HUDEP-2 (cell line): ENCODE measurements at regions not wholly inside any gene's neighbourhood (a gene's known extent, or its start where the extent isn't known, plus 50 kb on each side); places are given as distances from the start of the nearest gene placed in this dataset.

ENCODE experiments used
- DNase-seq, 76 experiments: peaks; one replicate each; lab custom pipeline; 2025; ENCODE audit not compliant: unreplicated experiment in 76 of 76; lab: John Stamatoyannopoulos, UW

GRCh38 chr12:67832155-67832554, 157.1 kb upstream of the IFNG-AS1 start:
- DNase-seq = no peak

DNA sequence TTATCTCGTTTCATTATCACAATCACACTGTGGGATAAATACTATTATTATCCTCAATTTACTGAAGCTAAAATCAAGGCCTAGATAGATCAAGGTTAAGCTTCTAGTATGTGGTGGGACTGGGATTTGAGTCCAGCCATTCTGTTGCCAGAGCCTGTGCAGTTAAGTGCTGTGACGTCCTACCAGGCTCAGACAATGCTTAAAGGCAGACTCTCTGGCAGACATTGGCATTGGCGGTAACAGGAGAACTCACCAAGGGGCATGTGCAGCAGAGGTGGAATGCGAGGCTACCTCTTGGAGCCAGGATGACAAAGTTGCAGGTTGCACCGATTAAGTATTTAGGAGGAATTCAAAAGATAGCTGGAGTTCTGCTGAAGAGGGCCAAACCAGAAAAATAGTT, 155.6 kb upstream of the IFNG-AS1 start:
- DNase-seq = no peak

- no peak for DNase-seq
Measured at GRCh38 chr12:67837876-67838275, 151.4 kb upstream of the IFNG-AS1 start.

- DNase-seq = no peak
Measured at GRCh38 chr12:67842124-67842523, 147.1 kb upstream of the IFNG-AS1 start.

DNA sequence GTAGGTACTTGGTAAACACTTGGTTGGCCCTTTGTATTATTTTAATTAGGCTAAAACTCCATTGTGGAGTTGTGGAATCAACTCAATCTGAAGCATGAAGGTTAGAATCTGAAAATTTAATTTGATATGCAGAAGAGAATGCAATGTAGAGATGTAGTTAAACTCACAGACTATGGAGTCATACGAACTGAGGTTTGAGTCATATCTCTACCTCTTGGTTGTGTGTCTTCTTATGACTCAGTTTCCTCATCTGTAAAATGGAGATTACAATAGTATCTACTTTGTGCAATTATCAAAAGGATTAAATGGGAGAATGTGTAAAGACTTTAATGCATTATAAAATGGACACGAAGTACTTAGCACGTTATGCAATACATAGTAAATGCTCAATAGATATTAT, 146.0 kb upstream of the IFNG-AS1 start:
- DNase-seq = no peak

DNA sequence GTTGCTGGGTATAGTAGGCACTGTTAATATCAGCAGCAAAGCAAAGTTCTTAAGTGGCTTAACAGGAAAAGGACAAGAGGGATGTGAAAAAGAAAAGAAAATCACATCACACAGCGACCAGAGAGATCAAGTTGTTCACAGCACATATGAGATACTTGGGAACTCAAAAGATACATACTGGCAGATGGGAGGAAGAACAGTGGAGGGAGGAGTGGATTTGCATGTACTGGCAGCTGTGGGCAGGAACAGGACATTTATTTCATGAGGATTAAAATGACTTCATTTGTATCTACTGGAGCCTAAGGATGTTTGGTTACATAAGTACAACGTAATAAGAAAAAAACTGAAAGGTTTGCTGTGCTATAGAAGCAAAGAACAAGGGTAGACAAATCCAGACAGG, 136.5 kb upstream of the IFNG-AS1 start:
- DNase-seq = no peak

- no peak for DNase-seq
Measured at GRCh38 chr12:67853204-67853603, 136.0 kb upstream of the IFNG-AS1 start.

GRCh38 chr12:67854351-67854750, 134.9 kb upstream of the IFNG-AS1 start:
- no peak for DNase-seq

GRCh38 chr12:67855103-67855502, 134.1 kb upstream of the IFNG-AS1 start:
- no peak for DNase-seq

DNA sequence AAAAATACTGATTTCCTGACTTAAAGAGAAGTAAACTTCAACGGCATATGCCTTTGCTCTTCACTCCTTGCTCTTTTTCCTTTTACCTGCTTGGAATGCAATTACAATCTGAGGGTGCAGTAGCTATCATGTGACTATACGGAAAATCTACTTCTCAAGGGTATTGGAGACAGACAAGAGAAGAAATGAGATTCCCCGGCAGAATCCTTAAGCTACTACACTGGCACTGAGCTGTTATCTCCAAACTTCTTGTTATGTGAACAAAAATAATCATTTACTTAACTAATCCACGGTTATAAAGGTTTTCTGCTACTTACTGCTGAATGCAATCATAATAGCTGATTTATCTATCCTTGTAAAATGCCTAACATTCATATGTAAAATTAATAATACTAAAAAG, 118.0 kb upstream of the IFNG-AS1 start:
- DNase-seq = no peak

DNA sequence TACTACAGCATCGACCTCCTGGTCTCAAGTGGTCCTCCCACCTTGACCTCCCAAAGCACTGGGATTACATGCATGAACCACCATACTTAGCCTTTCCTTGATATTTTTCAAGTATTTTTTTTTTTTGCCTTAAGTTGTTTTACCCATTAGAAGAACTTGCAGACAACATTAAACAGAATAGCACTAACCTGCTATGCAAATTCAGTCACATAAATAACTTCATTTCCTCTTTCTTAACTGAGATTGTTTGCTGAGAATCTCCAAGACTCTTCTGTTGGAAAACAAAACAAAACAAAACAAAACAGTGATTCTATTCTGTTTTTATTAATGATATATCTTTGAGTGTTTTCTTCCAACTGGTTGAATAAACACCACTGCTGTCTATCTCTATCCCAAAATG, 115.9 kb upstream of the IFNG-AS1 start:
- DNase-seq = no peak

GRCh38 chr12:67876305-67876915, 112.8 kb upstream of the IFNG-AS1 start:
- DNase-seq = no peak

- DNase-seq = no peak
Measured at GRCh38 chr12:67877727-67878126, 111.5 kb upstream of the IFNG-AS1 start.

DNA sequence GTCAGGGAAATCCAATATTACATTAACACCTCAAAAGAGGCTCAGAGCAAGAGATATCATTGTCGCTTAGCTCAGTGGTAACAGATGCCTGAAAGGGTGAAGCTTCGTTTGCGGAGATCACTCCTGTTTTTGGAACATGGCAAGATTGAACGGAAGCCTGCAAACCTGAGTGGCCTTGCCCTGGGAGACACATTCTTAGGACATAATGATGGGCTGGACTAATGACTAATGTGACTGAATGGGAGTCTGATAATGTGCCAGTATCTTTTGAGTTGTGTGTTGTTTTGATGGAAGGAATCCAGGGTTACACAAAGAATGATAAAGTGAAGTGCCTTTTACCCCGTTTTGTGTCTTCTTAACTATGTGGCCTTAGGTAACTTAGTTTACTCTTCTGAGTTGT, 109.3 kb upstream of the IFNG-AS1 start:
- DNase-seq = no peak

GRCh38 chr12:67881565-67881964, 107.7 kb upstream of the IFNG-AS1 start:
- DNase-seq = no peak

DNA sequence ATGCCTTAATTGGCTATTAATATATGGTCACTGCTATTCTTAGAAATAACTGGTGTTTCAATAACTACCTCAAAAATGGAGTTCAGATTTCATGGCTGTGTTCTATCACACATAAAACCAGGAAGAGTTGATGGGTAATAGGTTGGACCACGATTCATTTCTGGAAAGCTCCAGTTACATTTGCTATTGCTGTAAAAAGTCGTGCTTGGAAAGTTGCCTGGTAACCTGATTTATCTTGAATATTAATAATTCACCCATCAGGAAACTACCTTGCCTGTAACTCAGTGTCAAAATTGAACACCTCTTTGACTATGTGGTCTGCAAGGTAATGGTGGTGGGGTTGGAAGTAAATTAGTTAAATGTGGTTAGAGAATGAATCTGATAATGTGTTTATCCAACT, 104.7 kb upstream of the IFNG-AS1 start:
- no peak for DNase-seq

DNA sequence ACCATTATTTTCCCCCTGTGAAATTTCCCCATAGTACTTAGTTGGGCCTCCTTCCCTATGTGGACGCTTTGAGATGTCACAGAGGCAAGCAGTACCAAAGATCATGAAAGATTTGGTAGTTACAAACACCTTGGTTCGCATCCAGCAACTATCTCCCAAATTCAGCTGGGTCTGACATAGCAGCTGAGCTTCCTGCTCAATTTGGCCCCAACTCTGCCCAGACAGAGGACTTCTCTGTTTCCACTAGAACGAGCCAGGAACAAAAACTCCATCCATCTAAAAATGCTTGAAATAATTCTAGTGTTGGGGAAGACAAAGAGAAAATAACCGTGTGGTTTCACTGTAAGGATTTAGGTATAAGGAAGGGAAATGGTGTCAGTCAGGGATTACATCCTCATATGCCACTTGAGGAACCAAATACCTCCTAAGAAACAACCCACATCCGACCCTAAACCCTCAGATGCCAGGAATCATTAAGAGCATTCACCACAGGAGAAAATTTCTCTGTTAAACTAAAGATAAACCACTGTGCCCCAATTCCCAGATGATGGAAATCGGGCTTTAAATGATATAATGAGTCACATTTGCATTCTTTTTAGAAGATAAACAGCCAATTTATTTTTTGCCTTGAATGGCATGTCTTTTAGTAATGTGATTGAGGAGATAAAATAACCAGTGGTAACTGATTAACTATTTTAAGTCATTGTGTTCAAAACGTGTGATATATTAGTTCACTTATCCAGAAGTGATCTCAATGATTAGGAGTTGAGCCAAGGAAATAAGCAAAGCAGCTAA, 103.7 kb upstream of the IFNG-AS1 start:
- DNase-seq = no peak

DNA sequence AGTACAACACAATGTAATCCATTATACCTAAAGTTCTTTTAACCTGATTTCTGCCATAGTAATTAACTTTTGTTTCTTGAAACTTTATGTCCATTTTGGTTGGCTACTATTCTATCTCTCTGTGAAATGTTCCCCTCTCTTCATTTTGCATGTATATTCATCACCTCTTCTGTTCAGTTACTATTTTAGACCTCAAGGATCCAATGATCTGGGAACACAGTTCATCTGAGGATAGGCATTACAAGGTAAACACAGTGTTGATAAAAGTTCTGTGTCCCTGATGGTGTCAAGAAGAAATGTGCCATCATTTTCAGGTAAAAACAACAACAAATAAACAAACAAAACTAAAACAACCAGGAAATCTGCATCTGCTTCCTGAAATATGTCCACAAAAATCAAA, 102.2 kb upstream of the IFNG-AS1 start:
- no peak for DNase-seq

DNA sequence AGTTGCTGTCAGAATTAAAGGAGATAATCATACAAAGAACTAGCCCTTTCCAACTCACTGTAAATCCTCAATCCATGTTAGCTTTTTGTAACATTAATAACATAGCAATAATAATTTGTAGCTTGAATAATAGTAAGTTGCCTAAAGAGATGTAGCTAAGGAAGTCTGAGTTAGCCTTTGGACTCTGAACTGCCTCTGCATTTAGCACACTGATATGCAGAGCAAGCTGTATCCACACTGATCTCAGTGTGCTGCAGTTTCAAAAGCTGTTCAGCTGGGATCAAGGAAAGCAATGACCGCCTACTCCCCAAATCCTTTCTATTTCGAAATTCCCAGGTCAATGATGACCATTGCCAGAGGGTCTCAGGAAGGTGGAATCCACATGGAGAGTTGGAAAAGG, 99.3 kb upstream of the IFNG-AS1 start:
- DNase-seq = no peak

DNA sequence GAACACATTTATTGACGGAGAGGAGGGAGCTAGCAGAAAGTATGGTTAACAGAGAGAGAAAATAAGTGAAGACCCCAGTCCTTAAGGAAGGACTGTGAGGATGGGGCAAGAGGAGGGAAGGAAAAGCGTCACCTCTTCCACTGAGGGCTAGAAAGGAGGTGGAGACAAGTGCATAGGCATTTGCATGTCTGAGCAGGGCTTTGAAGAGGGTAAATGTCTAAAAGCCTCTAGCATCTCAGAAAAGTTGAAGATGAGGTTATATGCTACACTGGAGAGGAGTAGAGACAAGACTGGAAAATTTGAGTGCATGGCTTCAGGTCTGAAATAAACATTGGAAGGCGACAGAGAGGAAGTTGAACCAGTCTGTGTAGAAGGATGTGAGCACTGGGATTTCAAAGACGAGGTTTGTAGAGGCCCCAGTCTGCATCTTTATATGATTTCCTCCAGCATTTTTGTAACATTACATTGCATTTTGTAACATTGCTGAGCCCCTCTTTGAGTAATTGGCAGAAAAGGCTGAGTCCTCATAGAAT, 98.5 kb upstream of the IFNG-AS1 start:
- no peak for DNase-seq

DNA sequence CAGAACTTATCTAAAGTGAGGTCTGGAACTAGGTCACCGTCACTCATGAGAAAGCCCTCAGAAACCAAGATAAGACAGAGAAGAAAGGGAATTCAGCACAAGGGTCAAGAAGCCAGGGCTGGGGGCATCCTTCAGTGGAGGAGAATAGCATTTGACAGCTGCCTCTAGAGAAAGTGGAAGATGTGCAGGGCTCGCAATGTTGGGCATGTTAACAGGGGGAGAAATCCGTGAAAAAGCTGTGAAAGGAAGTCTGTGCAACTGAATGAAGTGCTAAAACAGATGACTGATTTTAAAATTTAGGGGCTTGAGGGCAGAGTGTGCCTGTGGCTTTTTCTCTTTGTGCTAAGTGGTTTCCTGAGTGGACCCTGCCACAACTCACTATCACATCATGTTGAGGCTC, 97.7 kb upstream of the IFNG-AS1 start:
- DNase-seq = no peak

DNA sequence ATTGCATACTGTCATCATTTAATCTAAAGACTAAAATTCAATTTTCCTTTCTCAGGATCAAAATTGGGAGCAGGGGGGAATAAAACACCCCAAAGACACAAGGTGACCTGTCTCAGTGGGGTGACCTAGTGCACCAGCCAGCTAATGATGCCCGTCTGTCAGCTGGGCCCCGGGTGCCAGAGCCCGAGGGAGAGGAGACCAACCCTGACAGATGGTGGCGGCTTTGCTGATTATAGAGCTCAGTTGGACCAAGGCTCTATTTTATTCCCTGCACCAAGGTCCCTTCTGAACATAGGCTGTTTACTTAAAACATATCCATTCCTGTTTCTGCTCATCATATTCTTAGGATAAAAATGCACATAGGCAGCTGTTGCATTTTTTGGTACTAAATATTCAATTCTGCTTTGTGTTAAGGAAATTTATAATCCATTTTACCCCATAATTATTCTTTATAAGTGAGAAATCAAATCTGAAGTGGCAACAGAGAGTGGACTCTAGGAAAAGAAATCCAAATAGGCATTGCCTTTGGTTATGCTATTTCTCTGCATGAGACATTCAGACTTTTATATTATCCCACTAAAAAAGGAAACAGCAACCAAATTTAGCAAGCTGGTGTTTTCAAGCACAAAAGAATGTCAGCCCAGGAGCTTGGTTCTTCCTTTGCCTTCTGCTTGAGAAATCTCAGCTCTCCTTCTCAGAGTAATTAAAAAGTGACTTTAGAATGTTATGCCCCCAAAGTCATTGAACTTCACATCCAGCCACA, 96.8 kb upstream of the IFNG-AS1 start:
- no peak for DNase-seq
